H1 (cell line): ENCODE measurements at regions not wholly inside any gene's neighbourhood (a gene's known extent, or its start where the extent isn't known, plus 50 kb on each side); places are given as distances from the start of the nearest gene placed in this dataset.

Experiments
- CTCF ChIA-PET: fragments of 300-600 bp; sonication (Branson Sonifier 250); formaldehyde crosslinking; loops from one replicate; lab custom pipeline; 2021; ENCODE audit not compliant: partially characterized antibody; lab: Charles Lee
- POLR2A ChIA-PET: fragments of 300-600 bp; sonication (Branson Sonifier 250); formaldehyde crosslinking; loops from one replicate; lab custom pipeline; 2021; ENCODE audit warnings: inconsistent platforms; ENCODE audit not compliant: partially characterized antibody; lab: Charles Lee
- DNase-seq, 2 experiments: peaks; one replicate each; pipeline versions ENCODE4 v3.0.0 to v3.0.0-alpha.2; 2010 to 2022; ENCODE audit warnings: low spot score in 2 of 2, low read depth in 1 of 2, mixed read lengths in 1 of 2
- FAIRE-seq: peaks from 2 replicates; lab custom pipeline; 2011; peaks lifted over from hg19 to GRCh38; lab: Jason Lieb, UNC
- H2AFZ ChIP-seq: 2 replicates; pipeline ENCODE4 v1.8.1; 2012; ENCODE audit warnings: low read length, inconsistent platforms
- H2AK5ac ChIP-seq: 2 replicates; pipeline ENCODE4 v1.6.1; 2013; ENCODE audit warnings: low read depth, low read length
- H2BK120ac ChIP-seq: replicated peaks from 2 replicates; pipeline ENCODE3; 2013; ENCODE audit warnings: low read depth, low read length, inconsistent platforms
- H2BK12ac ChIP-seq: 2 replicates; pipeline ENCODE4 v1.6.1; 2013; ENCODE audit warnings: low read depth, low read length
- H2BK15ac ChIP-seq: 2 replicates; pipeline ENCODE4 v1.6.1; 2013; ENCODE audit warnings: low read length
- H2BK20ac ChIP-seq: 2 replicates; pipeline ENCODE4 v1.6.1; 2013; ENCODE audit warnings: low read length
- H2BK5ac ChIP-seq: 2 replicates; pipeline ENCODE4 v1.6.1; 2013; ENCODE audit warnings: low read depth, low read length
- H3K14ac ChIP-seq: 2 replicates; pipeline ENCODE4 v1.6.1; 2013; ENCODE audit warnings: inconsistent platforms; ENCODE audit not compliant: insufficient read length
- H3K18ac ChIP-seq: 2 replicates; pipeline ENCODE4 v1.6.1; 2013; ENCODE audit warnings: low read length; ENCODE audit errors: extremely low read depth
- H3K23ac ChIP-seq: 2 replicates; pipeline ENCODE4 v1.6.1; 2013; ENCODE audit warnings: inconsistent platforms; ENCODE audit not compliant: insufficient read length
- H3K23me2 ChIP-seq: 2 replicates; pipeline ENCODE4 v1.6.1; 2013; ENCODE audit warnings: low read depth, low read length
- H3K27ac ChIP-seq: 2 replicates; pipeline ENCODE4 v1.6.1; 2011; ENCODE audit warnings: low read depth, low read length, inconsistent platforms
- H3K27me3 ChIP-seq, 4 experiments: replicated peaks in 1 of 4; 1 replicate in 1 of 4; 2 replicates in 3 of 4; pipeline versions ENCODE4 v1.6.1 to v1.8.1; 2011 to 2013; ENCODE audit warnings: low read length in 3 of 4, mild to moderate bottlenecking in 3 of 4, inconsistent platforms in 2 of 4, mixed read lengths in 2 of 4, moderate library complexity in 1 of 4; ENCODE audit not compliant: control insufficient read depth in 3 of 4, insufficient read depth in 3 of 4; ENCODE audit errors: extremely low read depth in 1 of 4
- H3K36me3 ChIP-seq, 4 experiments: 2 replicates each; pipeline versions ENCODE4 v1.6.1 to v1.8.1; 2011 to 2013; ENCODE audit warnings: mild to moderate bottlenecking in 4 of 4, low read length in 3 of 4, moderate library complexity in 2 of 4, control low read depth in 1 of 4, inconsistent platforms in 1 of 4; ENCODE audit not compliant: insufficient read depth in 4 of 4, control insufficient read depth in 2 of 4
- H3K4ac ChIP-seq: replicated peaks from 2 replicates; pipeline ENCODE3; 2013; ENCODE audit warnings: low read length, low read depth, mixed read lengths, inconsistent platforms; ENCODE audit not compliant: insufficient read length
- H3K4me1 ChIP-seq, 4 experiments: replicated peaks in 1 of 4; 1 replicate in 1 of 4; 2 replicates in 3 of 4; pipeline versions ENCODE4 v1.6.1 to v1.8.1; 2011 to 2013; ENCODE audit warnings: low read length in 3 of 4, inconsistent platforms in 2 of 4, mixed read lengths in 1 of 4; ENCODE audit not compliant: insufficient read depth in 4 of 4, control insufficient read depth in 3 of 4
- H3K4me2 ChIP-seq, 2 experiments: 2 replicates each; pipeline versions ENCODE4 v1.6.1 to v1.8.1; 2011 to 2013; ENCODE audit warnings: low read depth in 2 of 2, low read length in 2 of 2, control low read depth in 1 of 2, inconsistent platforms in 1 of 2, mild to moderate bottlenecking in 1 of 2; ENCODE audit not compliant: insufficient read depth in 1 of 2
- H3K4me3 ChIP-seq, 4 experiments: fragments of 200-600, 300-600 bp in 1 of 4; sonication (generic), shearing (Covaris generic), sonication (Bioruptor Twin) in 1 of 4; 2 replicates each; pipeline versions ENCODE4 v1.5.1 to v1.8.1; 2011 to 2016; ENCODE audit warnings: low read length in 4 of 4, low read depth in 3 of 4, control low read depth in 2 of 4, inconsistent platforms in 2 of 4, mild to moderate bottlenecking in 2 of 4, mixed read lengths in 1 of 4, moderate library complexity in 1 of 4; ENCODE audit not compliant: insufficient read depth in 2 of 4; ENCODE audit errors: extremely low read depth in 1 of 4
- H3K56ac ChIP-seq: replicated peaks from 2 replicates; pipeline ENCODE3; 2013; ENCODE audit warnings: low read depth, mild to moderate bottlenecking, mixed read lengths, low read length, inconsistent platforms; ENCODE audit not compliant: insufficient read length
- H3K79me1 ChIP-seq: 2 replicates; pipeline ENCODE4 v1.6.1; 2013; ENCODE audit warnings: low read depth, low read length, control low read depth
- H3K79me2 ChIP-seq, 2 experiments: 2 replicates each; pipeline versions ENCODE4 v1.6.1 to v1.8.1; 2012 to 2013; ENCODE audit warnings: low read length in 2 of 2, mild to moderate bottlenecking in 2 of 2, inconsistent platforms in 1 of 2; ENCODE audit not compliant: insufficient read depth in 2 of 2, control insufficient read depth in 1 of 2
- H3K9ac ChIP-seq, 4 experiments: replicated peaks in 1 of 4; 1 replicate in 1 of 4; 2 replicates in 3 of 4; pipeline versions ENCODE4 v1.6.1 to v1.8.1; 2011 to 2013; ENCODE audit warnings: low read depth in 3 of 4, low read length in 3 of 4, control low read depth in 2 of 4, mild to moderate bottlenecking in 2 of 4, moderate library complexity in 2 of 4, inconsistent platforms in 1 of 4; ENCODE audit errors: extremely low read depth in 1 of 4
- H3K9me3 ChIP-seq, 2 experiments: 2 replicates each; pipeline versions ENCODE4 v1.6.1 to v1.8.1; 2012 to 2013; ENCODE audit warnings: mild to moderate bottlenecking in 2 of 2, moderate library complexity in 2 of 2, control low read depth in 1 of 2, inconsistent platforms in 1 of 2, low read depth in 1 of 2, low read length in 1 of 2, mixed read lengths in 1 of 2; ENCODE audit not compliant: insufficient read depth in 2 of 2
- H4K20me1 ChIP-seq, 2 experiments: replicated peaks in 1 of 2; 2 replicates each; pipeline versions ENCODE3 to v1.8.1; 2011 to 2013; ENCODE audit warnings: inconsistent platforms in 2 of 2, low read length in 2 of 2, mild to moderate bottlenecking in 1 of 2; ENCODE audit not compliant: insufficient read depth in 2 of 2, control insufficient read depth in 1 of 2
- H4K5ac ChIP-seq: 2 replicates; pipeline ENCODE4 v1.6.1; 2013; ENCODE audit warnings: low read length, low read depth, mixed read lengths, inconsistent platforms; ENCODE audit not compliant: insufficient read length
- H4K8ac ChIP-seq: 2 replicates; pipeline ENCODE4 v1.8.0; 2013; ENCODE audit warnings: mild to moderate bottlenecking, moderate library complexity, low read length, inconsistent platforms; ENCODE audit not compliant: insufficient read depth; ENCODE audit errors: extremely low read depth
- H4K91ac ChIP-seq: replicated peaks from 2 replicates; pipeline ENCODE3; 2013; ENCODE audit warnings: low read length, mixed read lengths, inconsistent platforms; ENCODE audit not compliant: insufficient read length
- ASH2L ChIP-seq: fragments of 200-600, 300-600 bp; sonication (generic); IDR thresholded peaks from one replicate; pipeline ENCODE4 v1.7.1; 2017; ENCODE audit warnings: low read length
- EZH2 ChIP-seq: fragments of 200-600 bp; sonication (generic); IDR thresholded peaks from 2 replicates; pipeline ENCODE4 v1.7.1; 2012; ENCODE audit warnings: low read depth, mild to moderate bottlenecking, moderate library complexity, low read length, inconsistent platforms; ENCODE audit not compliant: severe bottlenecking
- RBBP5 ChIP-seq: IDR thresholded peaks from 2 replicates; pipeline ENCODE4 v1.7.1; 2012; ENCODE audit warnings: low read depth, mild to moderate bottlenecking, inconsistent platforms, low read length, moderate library complexity, borderline replicate concordance
- SP1 ChIP-seq: IDR thresholded peaks from 2 replicates; pipeline ENCODE4 v1.6.1; 2011; ENCODE audit warnings: low read depth, low read length
- SP2 ChIP-seq: IDR thresholded peaks from 2 replicates; pipeline ENCODE4 v1.6.1; 2012; ENCODE audit warnings: mild to moderate bottlenecking, low read length, inconsistent platforms
- TF ChIP-seq, protein P1 (sequence below): IDR thresholded peaks from 2 replicates; pipeline ENCODE4 v1.6.1; 2012; ENCODE audit warnings: inconsistent platforms
- TF ChIP-seq, protein P2 (sequence below): IDR thresholded peaks from 2 replicates; pipeline ENCODE4 v1.6.1; 2012; ENCODE audit warnings: inconsistent platforms

DNA sequence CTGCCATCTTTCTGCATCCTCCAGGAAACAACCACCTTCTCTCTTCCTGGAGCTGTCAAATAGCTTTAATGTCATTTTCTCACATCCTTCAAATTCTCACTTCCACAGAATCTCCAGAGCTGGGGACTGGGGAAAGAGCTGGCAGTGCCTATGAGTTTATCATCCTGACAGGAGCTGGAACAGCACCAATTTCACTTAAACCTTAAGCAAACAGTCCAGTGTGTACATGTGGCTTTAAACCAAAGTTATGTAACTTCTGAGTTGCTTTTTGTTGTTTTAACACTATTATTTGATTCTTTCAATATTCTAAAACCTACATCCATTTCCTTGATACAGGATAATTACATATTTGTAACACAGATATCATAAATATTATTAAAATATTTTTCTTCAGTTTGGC is 331.5 kb upstream of the ARGLU1 start:
- H3K4me2 ChIP-seq, result no peak overlapping the region
- POLR2A ChIA-PET, result no interaction called here
- H3K9ac ChIP-seq, result no peak overlapping the region
- no peak overlapping the region for H3K27ac ChIP-seq
- FAIRE-seq, result no peak
- no peak overlapping the region for H2BK120ac ChIP-seq
- H3K79me2 ChIP-seq, result no peaks in the 10 kb centered on the region
- no peak overlapping the region for H4K91ac ChIP-seq
- H3K79me1 ChIP-seq, result no peaks in the 10 kb centered on the region
- no peak overlapping the region for H4K5ac ChIP-seq
- H2BK5ac ChIP-seq, result no peak overlapping the region
- no peak overlapping the region for H2BK12ac ChIP-seq
- no peaks in the 10 kb centered on the region for H3K27me3 ChIP-seq
- no peaks in the 10 kb centered on the region for H3K23me2 ChIP-seq
- H3K4me1 ChIP-seq, result peaks cover 0 to 3% (median 0%) of the 10 kb centered on the region in 4 experiments; a peak in 1 of 7 replicates
- H2AFZ ChIP-seq, result no peak overlapping the region
- H3K14ac ChIP-seq, result no peak overlapping the region
- H2BK15ac ChIP-seq, result no peak overlapping the region
- no peak overlapping the region for H3K23ac ChIP-seq
- TF ChIP-seq SP2, result no peak
- TF ChIP-seq SP1, result no peak
- no peak for TF ChIP-seq EZH2
- no peak for TF ChIP-seq ASH2L
- TF ChIP-seq, protein P1, sequence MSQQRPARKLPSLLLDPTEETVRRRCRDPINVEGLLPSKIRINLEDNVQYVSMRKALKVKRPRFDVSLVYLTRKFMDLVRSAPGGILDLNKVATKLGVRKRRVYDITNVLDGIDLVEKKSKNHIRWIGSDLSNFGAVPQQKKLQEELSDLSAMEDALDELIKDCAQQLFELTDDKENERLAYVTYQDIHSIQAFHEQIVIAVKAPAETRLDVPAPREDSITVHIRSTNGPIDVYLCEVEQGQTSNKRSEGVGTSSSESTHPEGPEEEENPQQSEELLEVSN, result no peak
- TF ChIP-seq, protein P2, sequence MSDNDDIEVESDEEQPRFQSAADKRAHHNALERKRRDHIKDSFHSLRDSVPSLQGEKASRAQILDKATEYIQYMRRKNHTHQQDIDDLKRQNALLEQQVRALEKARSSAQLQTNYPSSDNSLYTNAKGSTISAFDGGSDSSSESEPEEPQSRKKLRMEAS, result no peak
- TF ChIP-seq RBBP5, result no peak
- H3K56ac ChIP-seq, result no peak overlapping the region
- H3K4ac ChIP-seq, result no peak overlapping the region
- no peak overlapping the region for H2AK5ac ChIP-seq
- H4K8ac ChIP-seq, result no peak overlapping the region
- no peaks in the 10 kb centered on the region for H4K20me1 ChIP-seq
- no peaks in the 10 kb centered on the region for H3K9me3 ChIP-seq
- H2BK20ac ChIP-seq, result no peak overlapping the region
- H3K18ac ChIP-seq, result no peak overlapping the region
- no peak for DNase-seq
- no peak overlapping the region for H3K4me3 ChIP-seq
- CTCF ChIA-PET, result interaction anchor here (0.7 to 0.9 kb wide), 2 partner anchors 12 to 155 kb away, joined by 3 read pairs; no protein-coding TSS in a partner anchor
- no peaks in the 10 kb centered on the region for H3K36me3 ChIP-seq
